IMR-90 (cell line): ENCODE measurements at regions not wholly inside any gene's neighbourhood (a gene's known extent, or its start where the extent isn't known, plus 50 kb on each side); places are given as distances from the start of the nearest gene placed in this dataset.

ENCODE experiments used
- ATAC-seq: fragments of 200-7000 bp; cut with Tn5 transposase; 2 replicates; pipeline ENCODE4 v1.9.1; 2020; ENCODE audit warnings: low read depth, mild to moderate bottlenecking, moderate library complexity
- BruUV-seq: library from RNA; stranded (reverse); fragments of 400-500 nt; replicated peaks from 2 replicates; lab custom pipeline; 2021; lab: Mats Ljungman, UMichigan
- CTCF ChIA-PET: fragments of 300-600 bp; formaldehyde crosslinking; extraction: SDS; loops from one replicate; lab custom pipeline; 2021; ENCODE audit warnings: antibody characterized with exemption; lab: Yijun Ruan, JAX
- POLR2A ChIA-PET: fragments of 300-600 bp; sonication (Branson Sonifier 250); formaldehyde crosslinking; loops from one replicate; lab custom pipeline; 2022; ENCODE audit warnings: antibody characterized with exemption; ENCODE audit not compliant: unreplicated experiment; lab: Charles Lee
- DNase-seq: peaks from one replicate; pipeline ENCODE4 v3.0.0; 2013
- H2AFZ ChIP-seq: replicated peaks from 2 replicates; pipeline ENCODE3; 2013; ENCODE audit warnings: low read length, mild to moderate bottlenecking; ENCODE audit not compliant: poor library complexity
- H2AK5ac ChIP-seq: 2 replicates; pipeline ENCODE4 v1.6.1; 2013; ENCODE audit warnings: low read depth, low read length, inconsistent platforms
- H2AK9ac ChIP-seq: replicated peaks from 2 replicates; pipeline ENCODE3; 2013; ENCODE audit warnings: mild to moderate bottlenecking, low read depth, low read length, moderate library complexity; ENCODE audit not compliant: poor library complexity
- H2BK120ac ChIP-seq: 2 replicates; pipeline ENCODE4 v1.6.1; 2013; ENCODE audit warnings: low read depth, low read length, inconsistent platforms
- H2BK15ac ChIP-seq: 3 replicates; pipeline ENCODE4 v1.6.1; 2013; ENCODE audit warnings: low read depth, low read length, inconsistent platforms
- H2BK20ac ChIP-seq: 2 replicates; pipeline ENCODE4 v1.6.1; 2013; ENCODE audit warnings: low read depth, mild to moderate bottlenecking, inconsistent platforms, low read length, moderate library complexity
- H2BK5ac ChIP-seq: 2 replicates; pipeline ENCODE4 v1.6.1; 2013; ENCODE audit warnings: mild to moderate bottlenecking, low read depth, low read length, inconsistent platforms; ENCODE audit not compliant: poor library complexity, severe bottlenecking
- H3K14ac ChIP-seq: replicated peaks from 2 replicates; pipeline ENCODE4 v1.6.1; 2013; ENCODE audit warnings: low read depth, low read length, inconsistent platforms
- H3K18ac ChIP-seq: 2 replicates; pipeline ENCODE4 v1.6.1; 2013; ENCODE audit warnings: low read depth, low read length, control low read depth
- H3K23ac ChIP-seq: 2 replicates; pipeline ENCODE4 v1.6.1; 2013; ENCODE audit warnings: low read depth, low read length, inconsistent platforms
- H3K27ac ChIP-seq: 2 replicates; pipeline ENCODE4 v1.5.1; 2013; ENCODE audit warnings: mild to moderate bottlenecking, control low read depth, low read length; ENCODE audit not compliant: insufficient read depth
- H3K27me3 ChIP-seq: 2 replicates; pipeline ENCODE4 v1.6.1; 2013; ENCODE audit warnings: low read length; ENCODE audit not compliant: control insufficient read depth, insufficient read depth
- H3K36me3 ChIP-seq: 2 replicates; pipeline ENCODE4 v1.6.1; 2013; ENCODE audit warnings: low read length, mixed read lengths; ENCODE audit not compliant: control insufficient read depth, insufficient read depth
- H3K4ac ChIP-seq: 2 replicates; pipeline ENCODE4 v1.6.1; 2013; ENCODE audit warnings: low read depth, low read length, inconsistent platforms
- H3K4me1 ChIP-seq: 2 replicates; pipeline ENCODE4 v1.6.1; 2013; ENCODE audit warnings: low read length, mixed read lengths; ENCODE audit not compliant: control insufficient read depth, insufficient read depth
- H3K4me2 ChIP-seq: 2 replicates; pipeline ENCODE4 v1.6.1; 2013; ENCODE audit warnings: low read depth, mild to moderate bottlenecking, control low read depth, low read length, moderate library complexity
- H3K4me3 ChIP-seq: 2 replicates; pipeline ENCODE4 v1.5.1; 2013; ENCODE audit warnings: low read depth, mild to moderate bottlenecking, control low read depth, low read length, moderate library complexity; ENCODE audit not compliant: insufficient read depth
- H3K56ac ChIP-seq: 2 replicates; pipeline ENCODE4 v1.6.1; 2013; ENCODE audit warnings: low read length, inconsistent platforms; ENCODE audit not compliant: insufficient read depth; ENCODE audit errors: extremely low read depth
- H3K79me1 ChIP-seq, 2 experiments: 2 replicates each; pipeline ENCODE4 v1.6.1; 2013; ENCODE audit warnings: low read length in 2 of 2, inconsistent platforms in 1 of 2, low read depth in 1 of 2
- H3K9ac ChIP-seq: 2 replicates; pipeline ENCODE4 v1.6.1; 2013; ENCODE audit warnings: low read depth, low read length, control low read depth
- H3K9me1 ChIP-seq: 2 replicates; pipeline ENCODE4 v1.6.1; 2013; ENCODE audit warnings: low read length, inconsistent platforms; ENCODE audit not compliant: insufficient read depth
- H3K9me3 ChIP-seq: 2 replicates; pipeline ENCODE4 v1.6.1; 2013; ENCODE audit warnings: low read length; ENCODE audit not compliant: control insufficient read depth, insufficient read depth
- H4K20me1 ChIP-seq: 2 replicates; pipeline ENCODE4 v1.6.1; 2013; ENCODE audit warnings: low read length, inconsistent platforms; ENCODE audit not compliant: insufficient read depth
- H4K5ac ChIP-seq: 2 replicates; pipeline ENCODE4 v1.6.1; 2013; ENCODE audit warnings: mild to moderate bottlenecking, low read depth, low read length, control low read depth
- H4K8ac ChIP-seq, 2 experiments: 2 replicates each; pipeline ENCODE4 v1.6.1; 2013; ENCODE audit warnings: low read depth in 2 of 2, low read length in 2 of 2, control low read depth in 1 of 2, inconsistent platforms in 1 of 2
- H4K91ac ChIP-seq: 2 replicates; pipeline ENCODE4 v1.6.1; 2013; ENCODE audit warnings: low read depth, low read length, inconsistent platforms; ENCODE audit not compliant: insufficient read depth
- BHLHE40 ChIP-seq: fragments of 150-350 bp; IDR thresholded peaks from 2 replicates; pipeline ENCODE4 v1.6.1; 2016; ENCODE audit warnings: mild to moderate bottlenecking, low read depth, low read length
- CEBPB ChIP-seq: IDR thresholded peaks from 2 replicates; pipeline ENCODE4 v1.6.1; 2012; ENCODE audit warnings: low read depth, low read length, improper control_type of control experiment
- CHD1 ChIP-seq: IDR thresholded peaks from 2 replicates; pipeline ENCODE4 v1.6.1; 2012; ENCODE audit warnings: low read depth, low read length, improper control_type of control experiment
- CTCF ChIP-seq: conservative IDR thresholded peaks from 2 replicates; pipeline ENCODE4 v1.5.1; 2012; ENCODE audit warnings: mild to moderate bottlenecking, low read depth, low read length, improper control_type of control experiment
- MAZ ChIP-seq: IDR thresholded peaks from 2 replicates; pipeline ENCODE4 v1.6.1; 2012; ENCODE audit warnings: low read depth, mild to moderate bottlenecking, low read length, improper control_type of control experiment, moderate library complexity, borderline replicate concordance
- MXI1 ChIP-seq: IDR thresholded peaks from 2 replicates; pipeline ENCODE4 v1.6.1; 2012; ENCODE audit warnings: low read depth, mild to moderate bottlenecking, low read length, moderate library complexity, borderline replicate concordance
- RAD21 ChIP-seq: IDR thresholded peaks from 2 replicates; pipeline ENCODE4 v1.6.1; 2012; ENCODE audit warnings: low read length, improper control_type of control experiment
- RCOR1 ChIP-seq: IDR thresholded peaks from 2 replicates; pipeline ENCODE4 v1.6.1; 2012; ENCODE audit warnings: mild to moderate bottlenecking, low read length, improper control_type of control experiment; ENCODE audit not compliant: insufficient replicate concordance
- SMC3 ChIP-seq: fragments of 150-350 bp; IDR thresholded peaks from 2 replicates; pipeline ENCODE4 v1.6.1; 2016; ENCODE audit warnings: low read depth, mild to moderate bottlenecking, antibody characterized with exemption, low read length, moderate library complexity
- WGBS, 2 experiments: methylation state at CpG; one replicate each; pipeline versions ENCODE4 v1.1.5 to v1.1.7; 2013; ENCODE audit warnings: missing lambda C conversion rate in 2 of 2; ENCODE audit not compliant: insufficient read length in 1 of 2; ENCODE audit errors: extremely low coverage in 2 of 2; 5-methylcytosine and 5-hydroxymethylcytosine counted together
- dilution Hi-C: fragments of 300-500 bp; cut with HindIII; formaldehyde crosslinking; loops from one replicate; pipeline ENCODE4 v1.14.3; 2018; ENCODE audit warnings: low sequenced_read_pairs; ENCODE audit not compliant: unreplicated experiment
- in situ Hi-C: fragments of 300-500 bp; cut with MboI; formaldehyde crosslinking; loops from 3 replicates; pipeline ENCODE4 v1.14.3; 2019; ENCODE audit warnings: low sequenced_read_pairs, inconsistent platforms, mixed read lengths
- intact Hi-C: fragments of 100-400 bp; cut with micrococcal nuclease; formaldehyde crosslinking; loops from 2 replicates; pipeline ENCODE4 v1.10.0; 2022
- TF ChIP-seq, protein P1 (sequence below): fragments of 150-350 bp; IDR thresholded peaks from 2 replicates; pipeline ENCODE4 v1.6.1; 2017; ENCODE audit warnings: mild to moderate bottlenecking, antibody characterized with exemption, low read length, low read depth

GRCh38 chr10:25851548-25851947 is 82.5 kb upstream of the MYO3A start:
- BruUV-seq = no TSS peak
- no peak overlapping the region for H2BK5ac ChIP-seq
- H3K27me3 ChIP-seq = no peaks in the 10 kb centered on the region
- H3K4ac ChIP-seq = no peak overlapping the region
- no peak for DNase-seq
- no peak overlapping the region for H3K4me2 ChIP-seq
- no peak overlapping the region for H2AK5ac ChIP-seq
- H3K18ac ChIP-seq = no peak overlapping the region
- CTCF ChIA-PET = no interaction called here
- H4K91ac ChIP-seq = no peak overlapping the region
- no peak overlapping the region for H3K4me3 ChIP-seq
- no peak overlapping the region for H3K56ac ChIP-seq
- no peaks in the 10 kb centered on the region for H4K20me1 ChIP-seq
- H3K79me1 ChIP-seq = no peaks in the 10 kb centered on the region
- no peak overlapping the region for H2AFZ ChIP-seq
- in situ Hi-C loops = no loop called here
- ATAC-seq = no peak
- H3K27ac ChIP-seq = no peak overlapping the region
- H3K4me1 ChIP-seq = no peaks in the 10 kb centered on the region
- no peak overlapping the region for H3K9ac ChIP-seq
- H4K8ac ChIP-seq = no peak overlapping the region
- H3K36me3 ChIP-seq = no peaks in the 10 kb centered on the region
- no peak overlapping the region for H4K5ac ChIP-seq
- TF ChIP-seq BHLHE40 (no peak), RCOR1 (no peak), CHD1 (no peak), RAD21 (no peak), CTCF (no peak), MXI1 (no peak), SMC3 (no peak), CEBPB (no peak), MAZ (no peak)
- TF ChIP-seq, protein P1, sequence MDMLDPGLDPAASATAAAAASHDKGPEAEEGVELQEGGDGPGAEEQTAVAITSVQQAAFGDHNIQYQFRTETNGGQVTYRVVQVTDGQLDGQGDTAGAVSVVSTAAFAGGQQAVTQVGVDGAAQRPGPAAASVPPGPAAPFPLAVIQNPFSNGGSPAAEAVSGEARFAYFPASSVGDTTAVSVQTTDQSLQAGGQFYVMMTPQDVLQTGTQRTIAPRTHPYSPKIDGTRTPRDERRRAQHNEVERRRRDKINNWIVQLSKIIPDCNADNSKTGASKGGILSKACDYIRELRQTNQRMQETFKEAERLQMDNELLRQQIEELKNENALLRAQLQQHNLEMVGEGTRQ = no peak
- intact Hi-C loops = no loop called here
- 0% methylated on average over 1 of the region's 7 CpGs; no CpG with 5 or more reads in 1 of the 2 experiments for WGBS, 2 experiments
- POLR2A ChIA-PET = no interaction called here
- no peak overlapping the region for H2BK15ac ChIP-seq
- no peak overlapping the region for H3K14ac ChIP-seq
- no peak overlapping the region for H2AK9ac ChIP-seq
- H3K9me3 ChIP-seq = peaks cover 15% of the 10 kb centered on the region; the same call in 1 of the 2 replicates
- H3K23ac ChIP-seq = no peak overlapping the region
- H3K9me1 ChIP-seq = no peaks in the 10 kb centered on the region
- dilution Hi-C loops = no loop called here
- no peak overlapping the region for H2BK20ac ChIP-seq
- no peak overlapping the region for H2BK120ac ChIP-seq
